Psoas muscle (tissue), 7 donors: ENCODE measurements at regions not wholly inside any gene's neighbourhood (a gene's known extent, or its start where the extent isn't known, plus 50 kb on each side); places are given as distances from the start of the nearest gene placed in this dataset.

Experiments
- ATAC-seq, 4 donors: fragments of 200-7000 bp; cut with Tn5 transposase; one replicate each; pipeline ENCODE4 v1.9.1; 2020; ENCODE audit warnings: moderate library complexity in 3 of 4, mild to moderate bottlenecking in 2 of 4
- DNase-seq, 2 donors: peaks; one replicate each; pipeline ENCODE4 v3.0.0-alpha.2; 2020
- H3K27ac ChIP-seq: fragments of 200-600 bp; one replicate; pipeline ENCODE4 v1.8.0; 2022
- H3K27me3 ChIP-seq, 3 donors: fragments of 200-600 bp in 1 of 3; one replicate each; pipeline versions ENCODE4 v1.6.1 to v1.8.0; 2013 to 2022; ENCODE audit warnings: low read length in 2 of 3, mild to moderate bottlenecking in 2 of 3, moderate library complexity in 1 of 3; ENCODE audit not compliant: insufficient read depth in 3 of 3
- H3K36me3 ChIP-seq, 2 donors: fragments of 200-600 bp in 1 of 2; one replicate each; pipeline versions ENCODE4 v1.6.1 to v1.8.0; 2013 to 2022; ENCODE audit warnings: low read depth in 1 of 2, mild to moderate bottlenecking in 1 of 2, moderate library complexity in 1 of 2; ENCODE audit not compliant: insufficient read depth in 1 of 2
- H3K4me1 ChIP-seq: fragments of 200-600 bp; one replicate; pipeline ENCODE4 v1.8.0; 2022
- H3K4me3 ChIP-seq: fragments of 200-600 bp; one replicate; pipeline ENCODE4 v1.8.0; 2022; ENCODE audit warnings: mild to moderate bottlenecking
- H3K9me3 ChIP-seq: fragments of 200-600 bp; one replicate; pipeline ENCODE4 v1.8.0; 2022
- CTCF ChIP-seq: fragments of 200-600 bp; IDR thresholded peaks from one replicate; pipeline ENCODE4 v1.8.0; 2022; ENCODE audit warnings: antibody characterized with exemption
- WGBS, 3 donors: extraction: QIAGEN DNeasy Blood & Tissue Kit; methylation state at CpG; one replicate each; pipeline versions ENCODE4 v1.1.6 to v1.1.7; 2013; 5-methylcytosine and 5-hydroxymethylcytosine counted together
- intact Hi-C, 2 donors: fragments of 100-400 bp; cut with DNase I; formaldehyde crosslinking; loops; one replicate each; pipeline versions ENCODE4 v1.11.0 to v1.14.2; 2022
- donor health status: healthy with polysubstance abuse.
- donor health status: DM: no; HTN: no; CAD: no; lungs with moderate emphysema.
- donor health status: Bipolar disorder and iron deficiency.
- donor health status: healthy.
- donor health status: DM: yes; HTN: yes; CAD: no.
- donor health status: DM: no; HTN: no; CAD: no.
- donor health status: DM: yes; HTN: yes; CAD: no.

DNA sequence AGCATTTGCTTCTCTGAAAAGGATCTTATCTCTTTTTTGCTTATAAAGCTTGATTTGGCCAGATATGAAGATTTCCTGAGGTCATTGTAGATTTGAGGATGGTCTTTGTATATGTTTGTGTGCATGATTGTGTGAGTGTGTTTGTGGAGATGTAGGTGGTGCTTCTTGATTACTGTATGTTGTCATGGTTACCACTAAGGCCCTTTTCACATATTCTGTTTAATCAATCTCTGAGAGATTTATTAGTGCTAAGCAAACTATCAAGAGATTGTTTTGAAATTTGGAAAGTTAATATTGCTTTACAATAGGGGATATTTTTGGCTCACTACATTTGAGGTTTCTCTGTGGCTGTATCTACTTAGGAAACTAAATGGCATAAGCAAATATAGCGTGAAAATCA is 191.7 kb downstream of the S1PR1 start:
- no peak for DNase-seq
- TF ChIP-seq CTCF: no peak
- Histone ChIP-seq H3K36me3 (no peaks in the 10 kb centered on the region), H3K27me3 (no peaks in the 10 kb centered on the region), H3K9me3 (no peaks in the 10 kb centered on the region), H3K4me3 (no peak overlapping the region), H3K4me1 (no peaks in the 10 kb centered on the region), H3K27ac (no peak overlapping the region)
- WGBS, 3 donors: 65 to 98% (median 67%) methylated on average over 1 of the region's 1 CpG
- intact Hi-C loops: no loop called here
- ATAC-seq: no peak

GRCh38 chr1:101431956-101432510 is 195.2 kb downstream of the S1PR1 start:
- no peak for TF ChIP-seq CTCF
- no peak for DNase-seq
- intact Hi-C loops: no loop called here
- Histone ChIP-seq H3K36me3 (no peaks in the 10 kb centered on the region), H3K4me1 (no peaks in the 10 kb centered on the region), H3K4me3 (no peak overlapping the region), H3K9me3 (no peaks in the 10 kb centered on the region), H3K27ac (no peak overlapping the region), H3K27me3 (no peaks in the 10 kb centered on the region)
- no peak for ATAC-seq
- 68 to 78% (median 77%) methylated on average over 4 of the region's 4 CpGs for WGBS, 3 donors

- WGBS, 3 donors: 29 to 33% (median 30%) methylated on average over 4 of the region's 4 CpGs
- H3K27me3 ChIP-seq: no peaks in the 10 kb centered on the region
- H3K9me3 ChIP-seq: no peaks in the 10 kb centered on the region
- intact Hi-C loops: no loop called here
- no peak for TF ChIP-seq CTCF
- H3K4me1 ChIP-seq: no peaks in the 10 kb centered on the region
- DNase-seq: no peak
- no peak for ATAC-seq
- H3K36me3 ChIP-seq: no peaks in the 10 kb centered on the region
- no peak overlapping the region for H3K27ac ChIP-seq
- no peak overlapping the region for H3K4me3 ChIP-seq
Observed at GRCh38 chr1:101435831-101436511, 199.2 kb downstream of the S1PR1 start.

- H3K36me3 ChIP-seq: no peaks in the 10 kb centered on the region
- H3K27ac ChIP-seq: no peak overlapping the region
- intact Hi-C loops: no loop called here
- TF ChIP-seq CTCF: no peak
- DNase-seq (no peak), ATAC-seq (no peak)
- H3K4me1 ChIP-seq: no peaks in the 10 kb centered on the region
- no peak overlapping the region for H3K4me3 ChIP-seq
- WGBS, 3 donors: 69 to 81% (median 80%) methylated on average over 1 of the region's 1 CpG
- no peaks in the 10 kb centered on the region for H3K27me3 ChIP-seq
- H3K9me3 ChIP-seq: no peaks in the 10 kb centered on the region
Observed at GRCh38 chr1:101437800-101438199, 201.0 kb downstream of the S1PR1 start.

- WGBS, 3 donors: 73 to 79% (median 77%) methylated on average over 3 of the region's 3 CpGs
- ATAC-seq (no peak), DNase-seq (no peak)
- intact Hi-C loops: no loop called here
- Histone ChIP-seq H3K36me3 (no peaks in the 10 kb centered on the region), H3K27ac (no peak overlapping the region), H3K9me3 (no peaks in the 10 kb centered on the region), H3K27me3 (no peaks in the 10 kb centered on the region), H3K4me1 (no peaks in the 10 kb centered on the region), H3K4me3 (no peak overlapping the region)
- no peak for TF ChIP-seq CTCF
Observed at GRCh38 chr1:101438359-101438758, 201.5 kb downstream of the S1PR1 start.
